NT2/D1 (cell line): ENCODE measurements at regions not wholly inside any gene's neighbourhood (a gene's known extent, or its start where the extent isn't known, plus 50 kb on each side); places are given as distances from the start of the nearest gene placed in this dataset.

ENCODE experiments used
- YY1 ChIP-seq: IDR thresholded peaks from 2 replicates; pipeline ENCODE4 v1.6.1; 2011; ENCODE audit not compliant: insufficient read length, insufficient read depth
- ZNF274 ChIP-seq: IDR thresholded peaks from 2 replicates; pipeline ENCODE4 v1.6.1; 2011; ENCODE audit warnings: mild to moderate bottlenecking, low read depth, low read length

DNA sequence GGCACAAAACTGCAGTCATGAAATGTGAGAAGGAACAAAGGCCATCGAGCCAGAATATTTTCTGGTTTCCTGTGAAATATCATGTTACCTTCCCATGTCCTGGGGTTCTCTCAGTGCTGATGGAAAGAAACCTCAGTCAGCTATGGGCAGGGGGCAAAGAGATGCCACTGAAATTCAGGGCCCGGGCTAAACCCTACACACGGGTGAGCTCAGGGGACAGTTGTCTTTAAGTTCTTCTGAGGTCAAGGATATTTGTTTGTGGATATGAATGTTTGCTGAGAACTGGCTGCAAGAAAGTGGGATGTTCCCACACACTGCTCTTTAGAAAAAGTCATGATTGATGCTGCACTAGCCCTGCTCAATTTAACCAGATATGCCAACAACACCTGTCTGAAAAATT lies 187.2 kb downstream of the MEX3B start:
- TF ChIP-seq YY1 (no peak), ZNF274 (no peak)
